ENCODE measurements at regions not wholly inside any gene's neighbourhood (a gene's known extent, or its start where the extent isn't known, plus 50 kb on each side); places are given as distances from the start of the nearest gene placed in this dataset.

GRCh38 chr7:66869660-66870450 is 51.2 kb upstream of the TMEM248 start (continued):
- TF ChIP-seq NR4A1 (CRISPR knock-in tag; IDR thresholded peaks at IDR 0.05) = no peak
- no peak for TF ChIP-seq NR4A1 (tag; IDR thresholded peaks at IDR 0.05)
- TF ChIP-seq ZNF140 (CRISPR knock-in tag; IDR thresholded peaks at IDR 0.05) = no peak
- TF ChIP-seq SP2 (IDR thresholded peaks at IDR 0.05; ENCODE audit: extremely low read depth, low read depth, low read length, poor library complexity, severe bottlenecking) = no peak
- no peak for TF ChIP-seq ZFPM2 (CRISPR knock-in tag; IDR thresholded peaks at IDR 0.05)
- TF ChIP-seq, protein P1, sequence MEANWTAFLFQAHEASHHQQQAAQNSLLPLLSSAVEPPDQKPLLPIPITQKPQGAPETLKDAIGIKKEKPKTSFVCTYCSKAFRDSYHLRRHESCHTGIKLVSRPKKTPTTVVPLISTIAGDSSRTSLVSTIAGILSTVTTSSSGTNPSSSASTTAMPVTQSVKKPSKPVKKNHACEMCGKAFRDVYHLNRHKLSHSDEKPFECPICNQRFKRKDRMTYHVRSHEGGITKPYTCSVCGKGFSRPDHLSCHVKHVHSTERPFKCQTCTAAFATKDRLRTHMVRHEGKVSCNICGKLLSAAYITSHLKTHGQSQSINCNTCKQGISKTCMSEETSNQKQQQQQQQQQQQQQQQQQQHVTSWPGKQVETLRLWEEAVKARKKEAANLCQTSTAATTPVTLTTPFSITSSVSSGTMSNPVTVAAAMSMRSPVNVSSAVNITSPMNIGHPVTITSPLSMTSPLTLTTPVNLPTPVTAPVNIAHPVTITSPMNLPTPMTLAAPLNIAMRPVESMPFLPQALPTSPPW (CRISPR knock-in tag; IDR thresholded peaks at IDR 0.05) = peak; percentile 51
- peak; percentile 65; the same call in 1 of the 2 replicates for TF ChIP-seq PML (IDR thresholded peaks at IDR 0.05; ENCODE audit: low read length)
- TF ChIP-seq EP400 (IDR thresholded peaks at IDR 0.05) = no peak
- no peak for TF ChIP-seq PHF21A (IDR thresholded peaks at IDR 0.05; ENCODE audit: borderline replicate concordance, low read depth)
- no peak for TF ChIP-seq HNRNPLL (IDR thresholded peaks at IDR 0.05; ENCODE audit: low read depth, low read length, poor library complexity, severe bottlenecking)
- TF ChIP-seq, protein P2, sequence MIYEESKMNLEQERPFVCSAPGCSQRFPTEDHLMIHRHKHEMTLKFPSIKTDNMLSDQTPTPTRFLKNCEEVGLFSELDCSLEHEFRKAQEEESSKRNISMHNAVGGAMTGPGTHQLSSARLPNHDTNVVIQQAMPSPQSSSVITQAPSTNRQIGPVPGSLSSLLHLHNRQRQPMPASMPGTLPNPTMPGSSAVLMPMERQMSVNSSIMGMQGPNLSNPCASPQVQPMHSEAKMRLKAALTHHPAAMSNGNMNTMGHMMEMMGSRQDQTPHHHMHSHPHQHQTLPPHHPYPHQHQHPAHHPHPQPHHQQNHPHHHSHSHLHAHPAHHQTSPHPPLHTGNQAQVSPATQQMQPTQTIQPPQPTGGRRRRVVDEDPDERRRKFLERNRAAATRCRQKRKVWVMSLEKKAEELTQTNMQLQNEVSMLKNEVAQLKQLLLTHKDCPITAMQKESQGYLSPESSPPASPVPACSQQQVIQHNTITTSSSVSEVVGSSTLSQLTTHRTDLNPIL (CRISPR knock-in tag; IDR thresholded peaks at IDR 0.05) = no peak
- no peak for TF ChIP-seq ZNF174 (CRISPR knock-in tag; IDR thresholded peaks at IDR 0.05)
- TF ChIP-seq REST (IDR thresholded peaks at IDR 0.05; ENCODE audit: borderline replicate concordance) = no peak; the same call in 1 of the 2 replicates
- no peak for TF ChIP-seq REST (CRISPR knock-in tag; IDR thresholded peaks at IDR 0.05; ENCODE audit: low read depth)
- TF ChIP-seq, protein P3, sequence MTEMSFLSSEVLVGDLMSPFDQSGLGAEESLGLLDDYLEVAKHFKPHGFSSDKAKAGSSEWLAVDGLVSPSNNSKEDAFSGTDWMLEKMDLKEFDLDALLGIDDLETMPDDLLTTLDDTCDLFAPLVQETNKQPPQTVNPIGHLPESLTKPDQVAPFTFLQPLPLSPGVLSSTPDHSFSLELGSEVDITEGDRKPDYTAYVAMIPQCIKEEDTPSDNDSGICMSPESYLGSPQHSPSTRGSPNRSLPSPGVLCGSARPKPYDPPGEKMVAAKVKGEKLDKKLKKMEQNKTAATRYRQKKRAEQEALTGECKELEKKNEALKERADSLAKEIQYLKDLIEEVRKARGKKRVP (CRISPR knock-in tag; IDR thresholded peaks at IDR 0.05) = no peak
- peak; percentile 65; the same call in 1 of the 2 replicates for TF ChIP-seq C11orf30 (IDR thresholded peaks at IDR 0.05; ENCODE audit: low read depth)

All from K562 (cell line).